HG03097 (cell line): ENCODE measurements at regions not wholly inside any gene's neighbourhood (a gene's known extent, or its start where the extent isn't known, plus 50 kb on each side); places are given as distances from the start of the nearest gene placed in this dataset.
"Not testable (repeated sequence)": the region's sequence is repeated elsewhere in the genome, so short reads cannot be mapped to it uniquely, and the experiment has no call there.

Experiments used
- ATAC-seq: cut with Tn5 transposase; IDR thresholded peaks from one replicate; pipeline ENCODE4 v1.9.1; 2021; ENCODE audit not compliant: unreplicated experiment, low FRiP score

DNA sequence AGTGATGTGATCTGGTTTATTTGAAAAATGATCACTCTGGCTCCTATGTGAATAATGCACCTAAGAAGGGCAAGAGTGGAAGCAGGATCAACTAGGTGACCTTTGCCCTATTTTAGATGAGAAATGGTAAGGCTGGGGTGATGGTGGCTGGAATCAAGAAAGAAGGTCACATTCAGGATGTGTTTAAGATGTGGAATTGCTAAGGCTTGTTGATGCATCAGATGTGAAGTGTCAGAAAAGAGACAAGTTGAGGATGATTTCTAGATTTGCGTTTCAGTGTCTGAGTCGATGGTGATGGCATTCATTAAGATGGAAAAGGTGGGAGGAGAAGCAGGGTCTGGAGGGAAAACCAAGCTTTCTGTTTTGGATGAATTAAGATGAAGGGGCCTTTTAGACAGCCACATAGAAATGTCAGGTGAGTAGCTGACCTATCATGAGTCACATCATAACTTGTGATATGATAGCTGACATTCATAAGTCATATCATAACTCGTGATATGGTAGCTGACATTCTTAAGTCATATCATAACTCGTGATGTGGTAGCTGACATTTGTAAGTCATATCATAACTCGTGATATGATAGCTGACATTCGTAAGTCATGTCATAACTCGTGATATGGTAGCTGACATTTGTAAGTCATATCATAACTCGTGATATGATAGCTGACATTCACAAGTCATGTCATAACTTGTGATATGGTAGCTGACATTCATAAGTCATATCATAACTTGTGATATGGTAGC, 101.2 kb upstream of the SEC11C start:
- no peak for ATAC-seq

GRCh38 chr18:59039040-59039320, 100.7 kb upstream of the SEC11C start:
- ATAC-seq, result not testable (repeated sequence)

- ATAC-seq, result no peak
These were observed 100.2 kb upstream of the SEC11C start for GRCh38 chr18:59039449-59039848.

DNA sequence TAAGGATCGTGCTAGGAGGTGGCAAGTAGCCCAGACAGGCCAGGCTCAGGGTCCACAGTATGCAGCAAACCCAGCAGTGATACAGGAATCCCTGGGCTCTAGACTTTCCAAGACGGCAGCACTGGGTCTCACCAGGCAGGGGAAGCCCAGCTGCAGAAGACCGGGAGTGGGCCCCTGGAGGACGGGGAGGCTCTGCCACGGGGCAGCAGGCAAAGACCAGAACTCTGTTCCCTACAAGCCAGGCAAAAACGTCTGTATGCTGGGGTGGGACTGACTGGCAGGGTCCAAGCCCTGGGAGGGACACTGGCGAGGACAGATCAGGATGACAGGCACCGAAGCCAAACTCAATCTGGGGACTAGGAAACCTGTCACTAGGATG, 98.9 kb upstream of the SEC11C start:
- ATAC-seq, result no peak

DNA sequence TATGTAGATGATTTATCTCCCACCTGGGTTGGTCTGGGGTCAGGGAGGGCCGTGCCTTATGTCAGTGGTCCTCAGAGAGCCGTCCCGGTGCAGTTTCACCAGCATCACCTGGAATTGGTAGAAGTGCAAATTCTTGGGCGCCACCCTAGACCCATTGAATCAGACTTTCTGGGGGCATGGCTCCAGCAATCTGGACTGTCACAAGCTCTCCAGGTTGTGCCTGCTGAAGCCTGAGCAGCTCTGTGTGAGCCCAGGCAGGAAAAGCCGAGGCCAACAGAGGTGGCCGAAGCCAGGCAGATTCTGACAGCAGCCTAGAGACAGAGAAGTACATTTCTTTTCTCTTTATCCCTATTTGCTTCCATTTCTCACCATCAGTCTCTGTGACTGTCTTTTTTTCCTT, 98.4 kb upstream of the SEC11C start:
- ATAC-seq, result no peak

DNA sequence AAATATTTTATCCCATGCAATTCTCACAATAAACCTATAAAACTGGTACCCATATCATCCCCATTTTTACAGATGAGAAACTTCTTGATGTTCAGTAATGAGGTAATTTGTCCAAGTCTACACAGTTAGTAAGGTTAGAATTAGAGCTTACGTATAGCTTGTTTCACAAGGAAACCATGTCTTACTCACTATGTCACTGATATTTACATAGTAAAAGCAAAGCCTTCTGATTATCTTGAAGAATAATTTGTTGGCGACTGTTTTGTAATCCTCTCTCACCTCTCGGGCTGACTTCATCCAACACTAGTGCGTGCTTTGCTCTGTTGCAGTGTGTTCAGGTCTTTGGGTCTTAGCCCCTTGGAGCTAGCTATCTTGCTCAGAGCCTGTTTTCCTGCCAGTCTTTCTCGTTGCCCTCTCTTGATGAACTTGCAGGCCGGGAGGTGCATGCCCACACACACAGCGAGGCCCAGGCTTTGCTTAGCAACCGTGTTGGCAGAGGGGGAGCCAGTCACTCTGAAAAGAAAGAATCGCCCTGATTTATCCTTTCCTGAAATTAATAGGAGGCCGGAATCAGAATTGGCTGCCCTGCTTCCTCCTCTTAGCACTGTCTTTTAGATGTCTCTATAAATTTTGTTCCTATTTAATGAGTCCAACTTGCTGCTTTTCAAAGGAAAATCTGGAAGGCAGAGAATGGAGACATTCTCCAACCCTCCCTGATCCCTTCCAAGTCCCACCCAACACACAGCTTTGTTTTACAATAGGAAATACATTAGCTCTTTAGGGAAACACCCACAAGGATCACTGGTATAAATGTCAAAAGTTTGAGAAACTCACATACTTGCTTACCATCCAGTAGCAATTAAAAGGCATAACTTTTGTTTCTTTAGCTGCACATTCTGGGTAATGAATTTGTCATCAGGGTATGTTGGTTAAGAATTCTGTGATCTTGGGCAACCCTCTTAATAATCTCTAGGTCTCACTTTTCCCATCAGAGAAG, 97.6 kb upstream of the SEC11C start:
- no peak for ATAC-seq

- ATAC-seq, result no peak
These were observed 94.8 kb upstream of the SEC11C start for GRCh38 chr18:59044855-59045254.

- no peak for ATAC-seq
These were observed 92.2 kb upstream of the SEC11C start for GRCh38 chr18:59047321-59048047.

DNA sequence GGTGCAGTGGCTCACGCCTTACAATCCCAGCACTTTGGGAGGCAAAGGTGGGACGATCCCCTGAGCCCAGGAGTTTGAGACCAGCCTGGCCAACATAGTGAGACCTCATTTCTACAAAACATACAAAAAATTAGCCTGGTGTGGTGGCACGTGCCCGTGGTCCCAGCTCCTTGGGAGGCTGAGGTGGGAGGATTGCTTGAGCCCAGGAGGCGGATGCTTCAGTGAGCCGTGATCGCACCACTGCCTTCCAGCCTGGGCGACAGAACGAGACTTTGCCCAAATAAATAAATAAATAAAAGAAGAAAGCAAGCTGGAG, 91.7 kb upstream of the SEC11C start:
- no peak for ATAC-seq

DNA sequence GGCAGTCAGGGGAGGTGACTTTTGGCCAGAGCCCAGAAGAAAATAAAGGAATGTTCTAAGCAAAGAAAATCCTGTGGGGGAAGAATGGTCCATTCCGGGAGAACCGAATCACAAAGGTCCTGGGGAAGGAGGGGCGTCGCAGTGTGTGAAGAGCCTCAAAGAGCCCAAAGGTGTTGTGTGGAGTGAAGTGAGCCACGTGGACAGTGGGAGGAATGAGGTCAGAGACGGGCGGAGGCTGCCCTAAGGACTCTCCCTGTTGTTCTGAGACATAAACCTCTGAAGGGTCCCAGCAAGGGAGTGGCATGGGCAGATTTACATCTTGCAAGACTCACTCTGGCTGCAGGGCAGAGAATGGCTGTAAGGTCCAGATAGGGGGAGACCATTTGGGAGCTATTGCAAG, 91.3 kb upstream of the SEC11C start:
- ATAC-seq, result no peak

DNA sequence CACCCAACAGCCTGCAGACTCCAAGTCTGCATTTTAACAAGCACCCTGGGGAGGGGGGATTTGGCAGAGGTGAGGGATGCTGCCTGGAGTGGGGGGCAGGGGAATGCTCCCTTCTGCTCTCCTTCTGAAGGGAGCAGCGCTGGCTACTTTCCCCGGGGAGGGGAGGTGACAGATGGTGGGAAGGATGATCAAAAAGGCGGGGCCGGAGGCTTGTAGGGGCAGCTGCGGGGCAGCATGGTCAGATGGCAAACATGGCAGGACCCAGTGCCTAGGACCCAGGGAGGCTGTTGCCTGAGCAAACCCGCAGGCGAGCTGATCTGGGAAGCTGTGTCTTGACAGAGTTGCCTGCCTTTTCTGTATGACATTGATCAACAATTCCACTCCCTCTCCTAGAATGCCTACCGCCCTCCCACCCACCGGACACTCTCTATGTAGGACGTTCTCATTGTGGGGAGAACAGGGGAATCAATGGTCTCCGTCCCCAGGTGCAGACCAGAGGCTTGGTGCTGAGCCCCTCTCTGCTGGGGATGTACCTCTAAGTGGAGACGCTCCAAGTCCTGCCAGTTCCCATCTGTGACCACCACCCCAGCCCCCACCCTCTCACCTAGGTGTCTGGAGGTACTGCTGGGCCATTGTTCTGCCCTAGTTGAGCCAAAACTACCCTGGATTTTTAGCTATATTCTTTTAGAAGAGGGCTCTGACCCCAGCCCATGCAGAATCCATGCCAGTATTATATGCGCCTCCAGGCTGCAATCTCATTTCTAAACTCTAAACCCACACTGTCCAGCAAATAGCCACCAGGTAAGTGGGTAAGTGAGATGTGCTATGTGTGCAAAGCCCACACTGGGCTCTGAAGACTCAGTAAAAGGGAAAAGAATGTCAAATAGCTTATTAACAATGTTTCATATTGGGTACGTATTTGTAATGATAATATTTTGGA, 89.7 kb upstream of the SEC11C start:
- no peak for ATAC-seq

GRCh38 chr18:59050661-59051057, 89.0 kb upstream of the SEC11C start:
- ATAC-seq, result no peak

DNA sequence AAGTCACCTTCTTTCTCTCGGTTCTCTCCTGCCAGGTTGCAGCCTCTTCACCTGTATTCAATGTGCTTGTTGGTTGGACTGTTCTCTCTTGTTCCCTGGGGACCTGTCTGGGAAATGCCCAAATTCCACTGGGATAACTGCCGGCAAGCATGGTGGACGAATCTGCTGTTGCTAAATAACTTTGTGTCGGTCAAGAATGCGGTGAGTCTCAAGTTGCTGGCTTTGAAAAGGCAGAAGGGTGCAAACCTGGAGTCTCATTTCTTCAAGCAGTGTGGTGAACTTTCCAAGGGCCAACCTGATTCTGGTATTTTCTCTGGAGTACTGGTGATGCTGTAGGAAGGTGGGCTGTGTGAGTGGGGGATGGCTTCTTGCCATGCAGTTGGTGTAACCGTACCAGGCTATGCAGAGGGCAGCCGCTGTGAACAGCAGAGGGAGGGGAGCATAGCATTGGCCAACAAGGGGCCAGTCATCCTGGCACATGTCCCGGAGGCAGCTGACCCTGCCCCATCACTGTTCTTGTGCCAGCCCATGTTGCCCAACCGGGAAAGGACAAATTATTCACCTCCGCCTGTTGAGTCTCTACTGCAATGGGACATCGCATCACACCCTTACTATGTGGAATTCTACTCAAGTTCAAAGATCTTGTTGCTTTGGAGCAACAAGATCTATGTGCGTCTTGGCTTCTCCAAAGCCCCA, 88.1 kb upstream of the SEC11C start:
- no peak for ATAC-seq

DNA sequence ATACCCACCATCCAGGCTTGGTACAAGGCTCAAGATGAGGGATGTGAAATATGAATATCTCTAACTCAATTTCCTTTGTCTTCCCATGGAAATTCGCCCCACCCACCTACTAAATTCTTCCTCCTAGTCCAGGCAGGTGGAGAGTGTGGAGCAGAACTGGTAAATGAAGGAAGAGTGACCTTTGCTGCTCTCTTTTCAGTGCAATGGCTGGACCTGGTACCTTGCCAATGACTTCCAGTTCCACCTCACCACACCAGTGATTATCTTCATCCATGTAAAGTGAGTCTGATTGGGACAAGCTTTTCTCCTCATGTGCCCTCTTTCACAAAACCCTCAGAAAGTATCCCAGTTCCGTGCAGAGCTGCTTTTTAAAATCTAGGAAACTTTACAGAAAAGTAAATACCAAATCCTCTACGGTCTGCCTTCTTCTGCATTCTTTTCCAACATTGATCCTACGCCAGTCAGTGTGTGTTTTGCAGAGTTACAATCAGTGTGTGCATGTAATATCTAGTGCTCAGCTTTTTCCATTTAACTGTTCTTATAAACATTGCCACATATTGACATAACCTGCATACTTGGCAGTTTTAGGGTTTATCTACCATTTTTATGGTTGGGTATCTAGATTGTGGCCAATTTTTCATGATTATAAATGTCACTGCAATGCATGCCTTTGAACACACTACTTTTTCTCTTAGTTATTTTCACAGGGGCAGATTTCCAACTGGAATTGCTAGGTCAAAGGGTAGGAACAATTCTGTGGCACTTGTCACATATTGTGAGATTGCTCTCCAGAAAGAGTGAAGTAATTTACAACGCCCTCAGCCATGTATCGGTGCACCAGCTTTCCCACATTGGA, 86.5 kb upstream of the SEC11C start:
- ATAC-seq, result no peak

DNA sequence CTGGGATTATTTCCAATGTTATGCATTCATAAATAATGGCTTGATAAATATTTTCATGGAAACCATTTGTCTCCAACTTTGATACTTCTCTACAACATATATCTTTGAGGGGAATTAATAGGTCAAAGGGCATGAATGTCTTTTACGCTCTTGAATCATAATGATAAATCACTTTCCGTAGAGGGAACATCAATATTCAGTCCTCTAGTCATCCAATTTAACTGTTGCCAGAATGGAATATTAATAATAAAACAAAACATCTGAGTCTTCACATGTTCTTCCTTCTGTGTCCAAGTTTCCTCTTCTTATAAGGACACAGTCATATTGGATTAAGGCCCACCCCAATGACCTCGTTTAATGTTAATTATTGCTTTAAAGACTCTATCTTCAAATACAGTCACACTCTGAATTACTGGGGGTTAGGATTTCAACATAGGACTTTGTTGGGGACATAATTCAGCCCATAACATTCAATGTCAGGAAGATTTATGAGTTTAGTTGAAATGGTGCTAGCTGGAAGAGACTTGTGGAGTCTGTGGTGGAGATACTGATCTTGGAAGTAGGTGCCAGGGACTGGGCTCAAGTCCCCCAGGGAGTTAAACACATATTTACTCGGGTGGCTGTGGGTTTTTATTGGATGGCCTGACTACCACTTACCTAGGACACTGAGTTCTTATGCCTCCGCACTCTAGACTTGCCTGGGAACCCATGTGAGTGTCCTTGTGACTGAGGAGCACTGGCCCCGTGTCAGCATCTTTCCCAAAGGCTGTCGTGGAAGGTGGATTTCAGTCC, 85.0 kb upstream of the SEC11C start:
- no peak for ATAC-seq

DNA sequence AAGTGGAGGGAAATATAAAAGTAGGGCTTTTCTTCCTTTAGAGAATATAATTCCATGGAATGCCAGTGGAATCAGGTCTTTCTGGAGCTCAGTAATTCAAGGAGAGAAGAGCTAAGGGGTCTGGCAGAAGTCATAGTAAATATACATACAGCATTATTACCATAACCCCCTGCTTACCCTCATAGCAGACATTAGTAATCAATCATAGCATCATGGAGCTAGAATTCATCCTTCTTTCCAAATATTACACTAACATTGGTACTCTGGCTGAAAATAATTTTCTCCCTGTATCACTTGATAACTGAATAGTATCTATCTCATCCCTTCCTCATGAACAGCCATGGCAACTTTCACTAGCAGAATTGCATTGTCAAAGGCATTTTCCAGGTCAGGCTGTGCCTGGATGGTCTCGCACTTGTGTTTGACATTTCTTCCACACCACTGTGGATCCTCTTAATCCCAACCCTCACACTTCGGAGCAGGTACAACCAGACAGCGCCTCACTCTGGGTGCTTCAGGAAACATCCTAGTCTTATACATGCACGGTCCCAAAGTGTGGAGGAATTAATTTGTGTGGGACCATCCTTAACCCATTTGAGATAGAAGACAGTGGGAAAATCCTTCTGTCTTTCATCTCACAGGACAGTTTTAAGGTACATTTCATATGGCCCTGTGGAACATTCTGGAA, 84.2 kb upstream of the SEC11C start:
- ATAC-seq, result no peak

- no peak for ATAC-seq
These were observed 82.8 kb upstream of the SEC11C start for GRCh38 chr18:59056706-59057492.
